ENCODE measurements at regions not wholly inside any gene's neighbourhood (a gene's known extent, or its start where the extent isn't known, plus 50 kb on each side); places are given as distances from the start of the nearest gene placed in this dataset.

DNA sequence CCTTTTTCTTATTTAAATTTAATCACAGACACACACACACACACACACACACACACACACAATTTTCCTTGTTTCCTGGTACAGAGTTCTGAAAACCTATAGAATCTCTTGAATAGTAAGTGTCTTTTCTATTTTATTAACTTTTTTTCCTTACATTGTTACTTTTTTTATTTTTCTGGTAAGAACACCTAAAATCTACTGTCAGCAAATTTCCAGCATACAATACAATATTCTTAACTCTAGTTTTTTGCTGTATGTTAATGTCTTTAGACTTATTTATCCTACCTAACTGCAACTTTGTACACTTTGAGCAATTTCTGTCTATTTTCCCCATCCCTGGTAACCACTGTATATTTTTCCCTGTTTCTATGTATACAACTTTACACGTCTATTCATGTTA, 1179.8 kb downstream of the SLITRK1 start:
- TF ChIP-seq, protein P1, sequence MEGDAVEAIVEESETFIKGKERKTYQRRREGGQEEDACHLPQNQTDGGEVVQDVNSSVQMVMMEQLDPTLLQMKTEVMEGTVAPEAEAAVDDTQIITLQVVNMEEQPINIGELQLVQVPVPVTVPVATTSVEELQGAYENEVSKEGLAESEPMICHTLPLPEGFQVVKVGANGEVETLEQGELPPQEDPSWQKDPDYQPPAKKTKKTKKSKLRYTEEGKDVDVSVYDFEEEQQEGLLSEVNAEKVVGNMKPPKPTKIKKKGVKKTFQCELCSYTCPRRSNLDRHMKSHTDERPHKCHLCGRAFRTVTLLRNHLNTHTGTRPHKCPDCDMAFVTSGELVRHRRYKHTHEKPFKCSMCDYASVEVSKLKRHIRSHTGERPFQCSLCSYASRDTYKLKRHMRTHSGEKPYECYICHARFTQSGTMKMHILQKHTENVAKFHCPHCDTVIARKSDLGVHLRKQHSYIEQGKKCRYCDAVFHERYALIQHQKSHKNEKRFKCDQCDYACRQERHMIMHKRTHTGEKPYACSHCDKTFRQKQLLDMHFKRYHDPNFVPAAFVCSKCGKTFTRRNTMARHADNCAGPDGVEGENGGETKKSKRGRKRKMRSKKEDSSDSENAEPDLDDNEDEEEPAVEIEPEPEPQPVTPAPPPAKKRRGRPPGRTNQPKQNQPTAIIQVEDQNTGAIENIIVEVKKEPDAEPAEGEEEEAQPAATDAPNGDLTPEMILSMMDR (IDR thresholded peaks at IDR 0.05), result no peak
- no peak for TF ChIP-seq POLR2A (IDR thresholded peaks at IDR 0.05)
- WGBS, 2 donors, result 85 to 86% methylated on average over 1 of the region's 1 CpG
- no peak for DNase-seq
- Histone ChIP-seq H3K4me1 (no peaks in the 10 kb centered on the region), H3K9me3 (no peaks in the 10 kb centered on the region), H3K36me3 (no peaks in the 10 kb centered on the region), H3K27ac (no peak overlapping the region), H3K4me3 (replicated peaks in 1 of 3) (no peak overlapping the region), H3K27me3 (no peaks in the 10 kb centered on the region)
- intact Hi-C loops (cut with DNase I), result no loop called here

DNA sequence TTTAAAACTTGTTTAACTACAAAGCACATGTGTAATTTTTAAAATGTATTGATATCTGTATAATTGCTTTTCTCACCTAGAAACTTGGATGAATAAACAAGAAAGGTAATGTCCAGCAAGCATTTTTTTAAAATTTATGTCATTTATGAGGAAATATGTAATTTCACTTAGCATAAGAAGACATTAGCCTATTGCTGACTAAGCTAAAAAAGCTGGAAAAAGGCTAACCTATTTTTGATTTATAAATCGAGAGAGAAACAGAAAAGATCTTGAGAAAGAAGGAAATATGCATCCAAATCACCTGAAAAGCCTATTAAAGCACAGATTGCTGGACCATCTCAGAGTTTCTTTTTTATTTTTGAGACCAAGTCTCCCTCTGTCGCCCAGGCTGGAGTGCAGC, 1181.3 kb downstream of the SLITRK1 start:
- Histone ChIP-seq H3K27me3 (no peaks in the 10 kb centered on the region), H3K36me3 (no peaks in the 10 kb centered on the region), H3K4me3 (replicated peaks in 1 of 3) (no peak overlapping the region), H3K27ac (no peak overlapping the region), H3K9me3 (no peaks in the 10 kb centered on the region), H3K4me1 (no peaks in the 10 kb centered on the region)
- 76 to 81% methylated on average over 2 of the region's 2 CpGs for WGBS, 2 donors
- no peak for DNase-seq
- intact Hi-C loops (cut with DNase I), result no loop called here
- TF ChIP-seq POLR2A (IDR thresholded peaks at IDR 0.05), result no peak
- TF ChIP-seq, protein P1 (IDR thresholded peaks at IDR 0.05), result no peak

DNA sequence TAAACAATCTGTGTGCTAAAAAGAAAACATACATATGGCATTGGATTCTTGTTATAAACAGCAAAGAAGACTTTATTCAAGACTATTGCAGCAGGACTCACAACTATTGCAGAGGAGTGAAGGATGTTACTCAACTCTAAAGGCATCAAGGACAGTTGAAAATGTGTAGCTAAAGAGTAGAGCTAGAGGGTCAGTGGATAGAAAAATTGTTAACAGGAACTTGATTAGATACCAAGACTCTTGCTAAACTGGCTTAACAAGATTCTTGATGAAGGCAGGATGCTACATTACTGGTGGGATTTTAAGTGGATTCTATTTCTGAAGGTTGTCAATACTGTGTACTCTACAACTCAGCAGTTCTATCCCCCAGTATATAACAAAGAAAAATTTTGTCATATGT, 1183.3 kb downstream of the SLITRK1 start:
- no peak overlapping the region for H3K4me3 ChIP-seq (replicated peaks in 1 of 3)
- TF ChIP-seq, protein P1 (IDR thresholded peaks at IDR 0.05), result no peak
- TF ChIP-seq POLR2A (IDR thresholded peaks at IDR 0.05), result no peak
- no peaks in the 10 kb centered on the region for H3K36me3 ChIP-seq
- DNase-seq, result no peak
- intact Hi-C loops (cut with DNase I), result no loop called here
- no peak overlapping the region for H3K27ac ChIP-seq
- no peaks in the 10 kb centered on the region for H3K9me3 ChIP-seq
- H3K27me3 ChIP-seq, result no peaks in the 10 kb centered on the region
- H3K4me1 ChIP-seq, result no peaks in the 10 kb centered on the region

DNA sequence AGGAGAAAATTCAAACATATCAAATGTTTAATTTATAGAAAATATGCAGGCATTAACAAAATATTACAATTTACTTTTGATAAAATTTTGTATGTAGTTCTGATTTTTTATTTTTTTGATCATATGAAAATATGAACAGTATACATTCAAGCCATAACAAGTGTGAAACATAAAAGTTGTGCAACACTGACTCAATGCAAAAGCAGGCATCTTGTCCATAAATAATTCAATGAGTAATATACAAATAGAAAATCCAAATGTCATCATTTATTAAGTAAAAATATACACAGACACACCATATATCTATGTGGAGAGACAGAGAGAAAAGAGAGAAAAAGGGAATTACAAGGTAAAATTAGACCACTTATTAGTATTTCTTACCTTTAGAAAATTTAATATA, 1183.9 kb downstream of the SLITRK1 start:
- H3K27me3 ChIP-seq, result no peaks in the 10 kb centered on the region
- no peak for DNase-seq
- no peaks in the 10 kb centered on the region for H3K4me1 ChIP-seq
- intact Hi-C loops (cut with DNase I), result no loop called here
- TF ChIP-seq, protein P1 (IDR thresholded peaks at IDR 0.05), result no peak
- no peak for TF ChIP-seq POLR2A (IDR thresholded peaks at IDR 0.05)
- no peak overlapping the region for H3K27ac ChIP-seq
- no peak overlapping the region for H3K4me3 ChIP-seq (replicated peaks in 1 of 3)
- no peaks in the 10 kb centered on the region for H3K9me3 ChIP-seq
- no peaks in the 10 kb centered on the region for H3K36me3 ChIP-seq

DNA sequence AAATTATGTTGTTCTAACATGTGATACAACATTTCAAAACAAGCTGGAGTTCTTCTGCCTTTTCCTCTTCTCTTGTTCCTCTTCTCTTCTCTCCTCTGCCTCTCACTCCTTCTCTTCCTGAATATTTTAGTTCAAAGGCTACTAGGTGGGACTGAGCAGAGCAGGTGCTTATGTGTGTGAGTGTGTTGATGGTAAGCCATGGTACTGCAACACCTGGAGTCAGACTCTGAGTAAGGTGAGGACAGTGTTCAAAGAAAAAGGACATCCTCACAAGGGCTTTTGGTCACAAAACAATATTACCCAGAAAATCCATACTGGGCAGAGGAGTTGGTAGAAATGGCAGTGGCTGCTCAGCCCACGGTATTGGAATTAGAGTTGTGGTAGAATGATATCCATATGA, 1188.7 kb downstream of the SLITRK1 start:
- TF ChIP-seq, protein P1 (IDR thresholded peaks at IDR 0.05), result no peak
- TF ChIP-seq POLR2A (IDR thresholded peaks at IDR 0.05), result no peak

More for the DNA sequence above, 1188.7 kb downstream of the SLITRK1 start:
- H3K36me3 ChIP-seq, result no peaks in the 10 kb centered on the region
- DNase-seq, result no peak
- H3K4me3 ChIP-seq (replicated peaks in 1 of 3), result no peak overlapping the region
- H3K9me3 ChIP-seq, result no peaks in the 10 kb centered on the region
- WGBS, 2 donors, result 96% methylated on average over 1 of the region's 1 CpG
- no peaks in the 10 kb centered on the region for H3K27me3 ChIP-seq
- H3K4me1 ChIP-seq, result no peaks in the 10 kb centered on the region
- intact Hi-C loops (cut with DNase I), result no loop called here
- H3K27ac ChIP-seq, result no peak overlapping the region
